ENCODE measurements at regions not wholly inside any gene's neighbourhood (a gene's known extent, or its start where the extent isn't known, plus 50 kb on each side); places are given as distances from the start of the nearest gene placed in this dataset.

GRCh38 chr20:24376311-24377099, 92.9 kb upstream of the SYNDIG1 start:
- DNase-seq: no peak

DNA sequence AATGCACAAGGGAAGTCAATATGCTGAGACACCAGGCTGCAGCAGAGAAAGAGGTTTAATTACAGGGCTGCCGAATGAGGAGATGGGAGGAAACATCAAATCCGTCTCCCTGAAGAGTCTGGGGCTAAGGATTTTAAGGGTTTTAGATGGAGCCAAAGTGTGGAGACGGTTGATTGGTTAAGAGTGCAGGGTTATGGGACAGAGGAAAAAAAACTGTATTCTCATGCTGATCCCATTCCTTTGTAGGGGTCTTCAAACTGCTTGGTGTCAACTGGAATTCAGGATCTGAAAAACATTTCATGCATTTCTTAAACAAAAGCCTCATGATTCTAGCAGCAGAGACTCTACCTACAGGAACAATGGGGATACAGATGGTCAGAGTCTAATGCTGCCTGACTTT, 96.1 kb upstream of the SYNDIG1 start:
- DNase-seq: no peak

- DNase-seq: no peak
Observed at GRCh38 chr20:24370911-24371695, 98.3 kb upstream of the SYNDIG1 start.

DNA sequence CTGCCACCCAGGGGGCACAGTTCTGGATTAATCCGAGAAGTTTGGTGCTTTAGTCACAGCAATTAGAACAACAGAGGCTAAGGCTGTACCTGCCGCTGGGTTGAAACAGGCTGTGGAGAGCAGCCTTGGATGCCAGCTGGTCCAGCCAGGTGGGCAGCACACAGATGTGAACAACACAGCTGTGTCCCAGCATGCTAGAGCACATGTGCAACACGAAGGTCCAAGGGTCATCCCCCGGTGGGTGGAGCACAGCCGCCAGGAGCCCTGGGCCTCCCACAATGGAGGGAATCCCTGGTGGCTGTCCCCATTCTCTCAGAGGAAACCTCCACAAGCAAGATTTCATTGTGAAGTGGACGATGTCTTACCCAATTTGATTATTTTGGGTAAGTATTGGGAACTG, 99.2 kb upstream of the SYNDIG1 start:
- no peak for DNase-seq

DNA sequence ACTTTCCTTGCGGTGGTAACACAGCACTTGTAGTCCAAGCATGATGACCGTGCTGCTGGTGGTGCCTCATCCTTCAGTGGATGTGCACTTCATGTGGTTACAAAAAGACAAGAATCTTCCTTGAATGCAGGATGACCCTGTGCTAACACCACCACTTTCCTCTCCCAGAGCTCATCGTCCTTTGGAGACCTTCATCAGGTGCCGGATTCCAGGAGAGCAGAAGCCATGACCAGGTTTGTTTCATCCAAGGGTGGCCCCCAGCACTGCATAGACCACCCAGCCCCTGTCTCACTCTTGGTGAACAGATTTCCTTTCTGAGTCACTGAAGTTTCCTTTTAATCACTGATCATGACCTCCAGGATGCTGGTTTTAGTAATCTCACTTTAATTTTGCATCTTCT, 101.2 kb upstream of the SYNDIG1 start:
- no peak for DNase-seq

DNA sequence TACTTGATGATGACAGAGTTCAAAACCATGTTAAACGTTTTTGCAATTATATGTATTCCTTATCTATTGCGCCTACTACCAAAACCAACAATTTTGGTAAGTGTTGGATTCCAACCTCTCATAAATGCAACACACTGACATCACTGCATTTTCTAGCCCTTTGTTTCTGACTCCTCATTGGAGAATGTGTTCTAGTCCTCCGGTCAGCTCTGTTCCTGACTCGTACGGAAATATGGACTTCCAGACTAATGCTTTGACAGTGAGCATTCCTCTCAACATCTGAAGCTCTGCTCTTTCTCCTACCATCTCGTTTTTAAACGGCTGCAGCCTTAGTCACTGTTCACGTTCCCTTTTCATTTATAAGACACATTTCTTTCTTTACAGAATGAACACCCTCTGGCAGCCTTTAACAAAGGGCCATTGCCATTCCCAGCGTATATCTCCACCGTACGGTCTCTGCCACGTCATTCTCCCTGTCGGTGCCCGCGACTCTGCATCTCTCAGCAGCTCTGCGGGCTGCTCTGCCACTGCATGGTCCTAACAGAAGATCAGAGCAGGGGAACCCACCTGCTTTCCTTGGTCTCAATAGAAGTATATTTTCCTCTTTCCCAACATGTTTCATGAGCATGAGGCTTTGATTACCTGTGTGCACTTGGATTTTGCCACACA, 103.0 kb upstream of the SYNDIG1 start:
- no peak for DNase-seq

DNA sequence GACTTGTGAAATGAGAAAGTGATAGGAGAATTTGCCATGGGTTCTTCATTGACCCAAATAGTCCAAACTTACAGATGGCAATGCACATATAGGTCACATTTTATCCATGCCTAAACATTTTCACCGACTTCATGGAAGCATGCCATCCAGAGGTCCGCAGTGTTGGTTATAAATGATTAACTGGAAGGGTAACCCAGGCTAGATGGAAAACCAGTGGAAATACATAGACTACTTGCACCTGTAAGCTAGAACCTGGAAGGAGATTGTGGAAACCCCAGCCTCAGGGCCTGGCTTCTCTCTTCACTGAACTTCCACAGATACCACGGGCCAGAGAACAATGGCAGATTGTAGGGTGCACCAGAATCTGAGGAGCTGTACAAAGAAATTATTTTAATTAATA, 103.8 kb upstream of the SYNDIG1 start:
- no peak for DNase-seq

- DNase-seq: no peak
Observed at GRCh38 chr20:24364482-24364881, 104.9 kb upstream of the SYNDIG1 start.

- no peak for DNase-seq
Observed at GRCh38 chr20:24363031-24363430, 106.4 kb upstream of the SYNDIG1 start.

GRCh38 chr20:24362080-24362479, 107.3 kb upstream of the SYNDIG1 start:
- no peak for DNase-seq

DNA sequence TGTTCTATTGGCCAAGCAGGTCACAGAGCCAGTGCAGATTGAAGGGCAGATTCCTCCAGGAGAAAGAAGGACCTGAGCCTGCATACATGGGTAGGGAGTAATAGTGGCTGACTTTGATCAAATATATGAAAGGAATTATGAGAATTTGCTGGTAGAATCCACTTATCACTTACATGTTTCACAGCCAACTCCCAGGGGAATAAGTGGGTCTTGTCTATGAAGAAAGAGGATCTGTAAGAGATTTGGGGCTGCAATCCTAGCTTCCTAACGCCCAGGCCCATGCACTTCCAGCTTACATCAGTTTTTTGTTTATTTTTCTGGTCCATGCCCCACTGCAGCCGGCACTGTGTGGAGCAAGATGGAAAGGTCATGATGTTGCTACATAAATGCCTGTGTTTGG, 107.9 kb upstream of the SYNDIG1 start:
- DNase-seq: no peak

GRCh38 chr20:24360531-24360930, 108.9 kb upstream of the SYNDIG1 start:
- no peak for DNase-seq

DNA sequence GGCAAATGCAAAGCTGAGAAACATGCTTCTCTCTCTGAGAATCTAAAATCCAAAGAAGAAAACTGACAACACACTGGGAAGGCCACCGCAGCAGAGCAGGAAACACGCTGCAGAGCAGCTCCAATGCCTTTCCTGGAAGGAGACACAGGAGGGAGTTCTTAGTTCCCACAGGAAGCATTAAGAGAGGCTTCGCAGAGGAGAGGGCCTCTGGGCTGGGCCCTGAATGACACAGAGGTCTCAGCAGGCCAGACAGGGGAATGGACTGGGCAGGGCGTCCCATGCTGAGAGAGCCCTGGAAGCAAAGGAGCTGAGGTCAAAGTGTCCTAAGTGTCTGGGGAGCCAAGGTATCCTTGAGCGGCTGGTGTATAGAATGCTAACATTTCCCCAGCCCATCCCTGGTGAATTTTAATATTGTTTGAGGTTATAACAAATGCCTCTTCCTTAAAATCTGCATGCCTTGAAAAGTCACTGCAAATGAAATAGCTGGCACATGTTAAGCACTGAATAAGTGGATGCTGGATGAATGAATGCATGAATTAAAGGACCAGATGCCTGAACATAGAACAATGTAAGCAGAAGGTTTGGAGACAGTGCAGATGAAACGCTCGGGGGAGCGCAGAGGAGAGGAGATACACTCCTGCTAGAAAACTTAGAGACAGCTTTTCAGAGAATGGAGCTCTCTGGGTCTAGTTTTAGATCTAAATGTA, 110.0 kb upstream of the SYNDIG1 start:
- no peak for DNase-seq

DNA sequence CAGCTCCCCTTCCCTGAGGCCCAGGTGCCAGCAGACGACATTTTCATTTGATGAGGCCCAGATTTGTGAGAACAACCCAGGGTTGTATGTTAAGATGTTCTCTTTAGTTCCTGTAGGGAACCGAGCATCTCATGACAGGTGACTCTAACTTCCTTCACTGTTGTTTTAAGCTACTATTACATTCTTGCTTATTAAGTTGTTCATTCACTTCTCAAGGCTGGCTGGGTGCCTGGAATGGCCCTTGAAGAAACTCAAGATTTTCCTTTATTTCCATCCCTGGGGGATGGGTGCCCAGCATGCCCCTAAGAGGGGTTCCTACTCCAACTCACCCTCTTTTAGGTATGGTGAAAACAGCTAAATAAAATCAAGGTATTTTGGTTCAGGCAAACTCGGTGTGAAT, 111.5 kb upstream of the SYNDIG1 start:
- DNase-seq: no peak

GRCh38 chr20:24357177-24357576, 112.3 kb upstream of the SYNDIG1 start:
- DNase-seq: no peak

- peak in 1 of 2 donors; percentile 42 for DNase-seq
Observed at GRCh38 chr20:24353135-24353690, 116.2 kb upstream of the SYNDIG1 start.

GRCh38 chr20:24350923-24351368, 118.5 kb upstream of the SYNDIG1 start:
- no peak for DNase-seq

DNA sequence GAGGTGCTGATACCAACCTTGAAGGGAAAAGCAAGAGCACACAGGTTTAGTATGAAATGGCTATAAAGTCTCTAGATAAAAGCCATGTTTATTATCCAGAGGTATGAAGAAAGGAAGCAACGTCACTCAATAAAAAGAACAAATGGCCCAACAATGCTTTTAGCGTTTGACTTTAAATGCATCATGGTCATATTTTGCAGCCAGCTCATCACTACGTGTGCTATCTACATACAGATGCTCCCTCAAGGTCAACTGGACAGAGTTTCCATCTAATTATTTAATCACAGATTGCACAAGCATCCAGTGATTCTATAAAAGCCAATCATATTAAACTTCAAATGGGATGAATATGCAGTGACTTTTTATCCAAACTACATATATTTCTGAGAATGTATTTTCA, 127.6 kb upstream of the SYNDIG1 start:
- DNase-seq: no peak

- no peak for DNase-seq
Observed at GRCh38 chr20:24340933-24341332, 128.5 kb upstream of the SYNDIG1 start.

DNA sequence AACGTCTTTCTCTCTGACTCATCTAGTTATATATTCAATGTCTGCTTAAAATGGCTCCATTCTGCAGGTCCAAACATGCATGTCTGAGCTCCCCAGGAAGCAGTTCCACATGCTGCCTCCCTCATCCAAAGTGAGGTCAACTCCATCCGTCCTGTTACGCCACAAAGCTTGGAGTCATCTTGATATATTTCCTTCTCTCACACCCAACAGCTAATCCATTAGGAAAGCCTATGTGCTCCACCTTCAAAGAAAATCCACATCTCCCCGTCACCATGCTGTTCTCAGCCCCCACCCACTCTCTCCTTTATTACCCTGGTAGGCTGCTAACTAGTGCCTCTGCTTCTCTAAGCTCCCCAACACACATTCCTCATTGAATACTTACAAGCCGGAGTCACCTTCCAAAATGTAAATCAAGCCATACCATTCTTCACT, 130.2 kb upstream of the SYNDIG1 start:
- DNase-seq: no peak

- no peak for DNase-seq
Observed at GRCh38 chr20:24337551-24337950, 131.9 kb upstream of the SYNDIG1 start.

- no peak for DNase-seq
Observed at GRCh38 chr20:24337069-24337468, 132.4 kb upstream of the SYNDIG1 start.

DNA sequence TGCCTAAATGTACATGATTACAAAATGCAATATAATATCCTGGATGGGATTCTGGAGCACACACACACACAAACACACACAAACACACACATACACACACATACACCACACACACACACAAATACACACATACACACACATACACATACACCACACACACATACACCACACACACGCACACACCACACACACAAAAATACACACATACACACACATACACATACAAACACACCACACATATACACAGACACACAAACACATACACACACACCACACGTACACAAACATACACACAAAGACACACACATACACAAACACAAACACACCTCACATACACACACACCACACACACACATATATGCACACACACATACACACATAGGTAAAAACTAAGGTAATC, 134.6 kb upstream of the SYNDIG1 start:
- DNase-seq: no peak
